GM04503 (cell line): ENCODE measurements at regions not wholly inside any gene's neighbourhood (a gene's known extent, or its start where the extent isn't known, plus 50 kb on each side); places are given as distances from the start of the nearest gene placed in this dataset.
"Not testable (repeated sequence)": the region's sequence is repeated elsewhere in the genome, so short reads cannot be mapped to it uniquely, and the experiment has no call there.

Experiments
- DNase-seq: peaks from one replicate; pipeline ENCODE4 v3.0.0-alpha.2; 2012; ENCODE audit warnings: low read depth

- no peak for DNase-seq
Measured at GRCh38 chr12:127943481-127944210, 323.3 kb upstream of the TMEM132C start.

GRCh38 chr12:127944211-127944899 lies 322.6 kb upstream of the TMEM132C start:
- no peak for DNase-seq

GRCh38 chr12:127957001-127957660 lies 309.8 kb upstream of the TMEM132C start:
- no peak for DNase-seq

DNA sequence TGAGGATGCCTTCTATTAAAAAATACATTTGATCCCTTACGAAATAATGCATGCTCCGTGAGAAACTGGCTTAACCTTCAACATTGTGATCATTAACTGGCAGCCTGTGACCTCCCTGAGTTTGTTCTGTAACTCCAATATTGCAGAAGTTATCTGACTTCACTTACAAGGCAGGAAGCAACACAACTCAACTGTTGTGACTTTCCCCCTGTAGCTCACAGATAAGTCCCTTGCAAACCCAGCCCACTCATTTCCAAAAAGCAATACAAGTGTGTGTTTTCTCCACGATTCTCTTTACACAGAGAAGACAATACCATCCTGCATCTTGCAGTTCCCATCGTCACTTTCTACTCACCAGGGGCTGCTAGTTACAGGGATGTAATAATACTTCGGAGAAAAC lies 304.7 kb upstream of the TMEM132C start:
- DNase-seq: no peak

DNA sequence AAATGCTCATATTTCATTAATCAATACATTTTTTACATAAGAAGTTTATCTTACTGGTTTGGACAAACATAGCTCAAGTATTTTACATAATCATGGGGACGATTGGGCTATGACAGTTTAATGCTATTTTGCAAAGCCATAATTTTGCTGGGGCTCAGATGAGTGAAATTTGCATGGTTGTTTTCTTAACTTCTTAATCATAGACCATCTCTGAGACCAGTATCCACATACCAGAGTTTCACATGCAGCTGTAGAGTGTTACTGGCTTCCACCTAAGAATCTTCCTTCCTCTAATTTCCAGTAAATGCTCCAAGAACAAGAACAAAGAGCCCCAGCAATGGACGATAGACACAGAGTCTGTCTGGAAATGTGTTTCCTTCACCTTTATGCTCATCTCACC lies 303.0 kb upstream of the TMEM132C start:
- no peak for DNase-seq

DNA sequence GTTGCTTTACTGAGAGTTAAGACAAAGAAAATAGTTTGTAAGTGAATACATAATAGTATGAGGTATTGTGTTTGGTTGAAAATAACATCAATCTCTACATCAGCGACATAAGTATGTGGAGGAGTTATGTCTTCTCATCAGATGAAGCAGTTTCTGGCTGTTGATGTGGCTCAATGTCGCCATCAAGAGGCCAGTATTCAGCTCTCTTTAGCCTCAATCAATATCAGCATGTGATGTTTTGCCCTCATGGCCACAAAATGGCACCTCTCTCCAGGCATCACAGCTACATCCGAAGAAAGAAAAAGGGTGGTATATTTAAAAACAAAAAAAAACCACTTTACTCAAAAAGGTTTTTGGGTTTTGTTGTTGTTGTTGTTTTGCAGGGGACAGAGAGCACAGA lies 302.3 kb upstream of the TMEM132C start:
- DNase-seq: no peak

DNA sequence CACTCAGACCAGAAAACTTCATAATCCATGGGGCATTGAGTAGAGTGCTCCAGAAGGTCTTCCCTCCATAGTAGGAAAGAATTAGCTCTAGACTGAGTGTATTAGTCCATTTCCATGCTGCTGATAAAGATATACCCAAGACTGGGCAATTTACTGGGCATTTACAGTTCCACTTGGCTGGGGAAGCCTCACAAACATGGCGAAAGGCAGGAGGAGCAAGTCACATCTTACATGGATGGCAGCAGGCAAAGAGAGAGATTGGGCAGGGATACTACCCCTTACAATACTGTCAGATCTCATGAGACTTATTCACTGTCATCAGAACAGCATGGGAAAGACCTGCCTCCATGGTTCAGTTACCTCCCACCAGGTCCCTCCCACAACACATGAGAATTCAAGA lies 300.6 kb upstream of the TMEM132C start:
- no peak for DNase-seq

GRCh38 chr12:127970491-127970890 lies 296.5 kb upstream of the TMEM132C start:
- no peak for DNase-seq

GRCh38 chr12:127980585-127980984 lies 286.4 kb upstream of the TMEM132C start:
- DNase-seq: no peak

GRCh38 chr12:127981875-127982274 lies 285.1 kb upstream of the TMEM132C start:
- no peak for DNase-seq

DNA sequence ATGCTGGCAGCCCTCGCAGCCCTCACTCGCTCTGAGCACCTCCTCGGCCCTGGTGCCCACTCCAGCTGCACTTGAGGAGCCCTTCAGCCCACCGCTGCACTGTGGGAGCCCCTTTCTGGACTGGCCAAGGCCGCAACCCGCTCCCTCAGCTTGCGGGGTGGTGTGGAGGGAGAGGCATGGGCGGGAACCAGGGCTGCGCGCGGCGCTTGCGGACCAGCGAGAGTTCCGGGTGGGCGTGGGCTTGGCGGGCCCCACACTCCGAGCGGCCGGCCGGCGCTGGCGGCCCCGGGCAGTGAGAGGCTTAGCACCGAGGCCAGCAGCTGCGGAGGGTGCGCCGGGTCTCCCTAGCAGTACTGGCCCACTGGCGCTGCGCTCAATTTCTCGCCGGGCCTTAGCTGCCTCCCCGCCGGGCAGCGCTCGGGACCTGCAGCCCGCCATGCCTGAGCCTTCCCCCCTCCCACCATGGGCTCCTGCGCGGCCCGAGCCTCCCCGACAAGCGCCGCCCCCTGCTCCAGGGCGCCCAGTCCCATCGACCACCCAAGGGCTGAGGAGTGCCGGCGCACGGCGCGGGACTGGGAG lies 283.7 kb upstream of the TMEM132C start:
- not testable (repeated sequence) for DNase-seq

DNA sequence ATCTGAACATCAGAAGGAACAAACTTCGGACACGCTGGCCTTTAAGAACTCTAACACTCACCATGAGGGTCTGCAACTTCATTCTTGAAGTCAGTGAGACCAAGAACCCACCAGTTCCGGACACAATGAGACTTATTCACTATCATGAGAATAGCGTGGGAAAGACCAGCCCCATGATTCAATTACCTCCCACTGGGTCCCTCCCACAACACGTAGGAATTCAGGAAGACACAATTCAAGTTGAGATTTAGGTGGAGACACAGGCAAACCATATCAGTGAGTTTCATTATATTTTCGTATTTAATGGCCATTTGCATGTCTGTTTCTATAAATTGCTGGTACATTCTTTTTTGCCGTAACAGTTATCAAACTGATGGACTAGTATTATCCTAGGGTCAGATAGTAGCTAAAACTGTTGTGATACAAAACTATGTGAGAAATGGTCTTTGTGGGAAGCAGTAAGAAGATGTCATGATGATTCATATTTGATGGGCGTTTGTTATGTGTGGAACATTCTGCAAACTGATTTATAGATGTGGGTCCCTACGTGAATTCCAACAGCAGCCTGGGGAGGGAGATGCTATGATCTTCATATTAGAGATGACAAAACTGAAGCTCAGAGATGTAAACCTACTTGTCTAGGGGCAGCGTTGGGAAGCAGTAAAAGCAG lies 282.4 kb upstream of the TMEM132C start:
- DNase-seq: no peak

GRCh38 chr12:127987199-127987901 lies 279.6 kb upstream of the TMEM132C start:
- peak; percentile 31 for DNase-seq

DNA sequence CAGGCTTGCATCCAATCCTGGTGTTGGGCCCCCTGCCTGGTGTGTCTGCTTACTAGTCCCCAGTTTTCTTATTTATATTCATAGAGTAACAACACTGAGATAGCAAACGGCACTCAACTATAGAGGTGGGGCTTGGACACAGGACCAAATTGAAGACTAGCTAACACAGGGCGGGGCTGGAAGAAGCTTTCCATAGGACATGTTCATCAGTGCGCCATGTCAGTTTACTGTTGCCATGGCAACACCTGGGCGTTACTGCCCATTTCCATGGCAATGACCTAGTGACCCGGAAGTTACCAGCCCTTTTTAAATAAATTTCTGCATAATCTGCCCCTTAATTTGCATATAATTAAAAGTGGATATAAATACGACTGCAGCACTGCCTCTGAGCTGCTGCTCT lies 275.5 kb upstream of the TMEM132C start:
- DNase-seq: no peak

GRCh38 chr12:127998988-127999387 lies 268.0 kb upstream of the TMEM132C start:
- no peak for DNase-seq

DNA sequence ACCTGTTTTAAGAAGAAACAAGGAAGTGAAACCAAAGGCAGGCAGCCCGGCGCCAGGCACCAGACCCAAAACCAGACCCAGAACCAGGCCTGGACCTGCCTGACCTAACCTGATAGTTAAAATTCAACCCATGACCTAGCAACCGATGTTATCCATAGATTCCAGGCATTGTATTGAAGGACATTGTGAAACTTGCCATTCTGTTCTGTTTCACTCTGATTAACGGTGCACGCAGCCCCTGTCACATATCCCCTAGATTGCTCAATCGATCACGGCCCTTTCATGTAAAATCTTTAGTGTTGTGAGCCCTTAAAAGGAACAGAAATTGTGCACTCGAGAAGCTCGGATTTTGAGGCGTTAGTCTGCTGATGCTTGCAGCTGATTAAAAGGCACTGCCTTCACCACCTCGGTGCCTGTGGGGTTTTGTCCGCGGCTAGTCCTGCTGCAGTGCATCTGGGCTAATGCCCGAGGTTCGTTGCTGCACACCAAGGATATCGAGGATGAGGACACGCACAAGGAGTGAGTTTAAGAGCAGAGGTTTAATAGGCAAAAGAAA lies 262.5 kb upstream of the TMEM132C start:
- no peak for DNase-seq

DNA sequence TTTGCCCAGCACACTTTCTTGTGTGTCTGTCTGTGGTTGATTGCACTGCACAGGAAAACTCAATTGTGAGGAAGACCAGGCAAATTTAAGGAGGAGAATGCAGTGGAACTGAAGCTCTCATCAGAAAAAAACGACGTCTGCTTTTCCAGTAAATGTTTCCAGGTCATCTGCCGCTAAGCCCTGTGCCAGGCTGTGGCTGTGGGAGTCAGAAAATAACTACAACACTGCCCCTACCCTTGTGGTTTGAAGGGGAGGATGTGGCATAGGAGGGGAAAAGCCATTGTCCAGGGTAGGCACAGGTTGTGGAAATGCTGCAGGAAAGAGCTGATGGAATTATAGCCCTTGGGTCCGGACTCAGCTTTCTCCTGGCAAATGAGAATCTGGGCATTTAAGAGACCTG lies 259.7 kb upstream of the TMEM132C start:
- no peak for DNase-seq

- no peak for DNase-seq
Measured at GRCh38 chr12:128008341-128008740, 258.6 kb upstream of the TMEM132C start.

- DNase-seq: no peak
Measured at GRCh38 chr12:128009108-128009507, 257.9 kb upstream of the TMEM132C start.

- no peak for DNase-seq
Measured at GRCh38 chr12:128012110-128012509, 254.9 kb upstream of the TMEM132C start.

DNA sequence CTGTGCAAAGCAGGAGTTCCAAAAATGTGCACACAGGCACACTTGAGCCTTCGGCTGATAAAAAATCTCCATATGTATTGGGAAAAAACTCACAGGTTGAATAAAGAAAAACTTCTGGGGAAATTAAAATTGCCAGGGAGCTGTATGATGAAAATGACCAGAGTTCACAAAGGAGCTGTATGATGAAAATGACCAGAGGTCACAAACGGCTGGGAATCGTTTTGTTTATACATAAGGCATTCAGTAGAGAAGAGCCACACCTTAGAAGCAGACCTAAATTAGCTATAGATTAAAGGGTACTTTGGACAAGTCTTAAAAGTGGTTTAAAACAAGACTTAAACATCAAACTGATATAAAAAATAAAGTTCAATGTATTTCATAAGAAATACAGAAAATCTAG lies 251.7 kb upstream of the TMEM132C start:
- DNase-seq: no peak
